ENCODE measurements at regions not wholly inside any gene's neighbourhood (a gene's known extent, or its start where the extent isn't known, plus 50 kb on each side); places are given as distances from the start of the nearest gene placed in this dataset.

GRCh38 chr10:111750165-111750849 is 433.3 kb downstream of the GPAM start:
- DNase-seq: no peak

DNA sequence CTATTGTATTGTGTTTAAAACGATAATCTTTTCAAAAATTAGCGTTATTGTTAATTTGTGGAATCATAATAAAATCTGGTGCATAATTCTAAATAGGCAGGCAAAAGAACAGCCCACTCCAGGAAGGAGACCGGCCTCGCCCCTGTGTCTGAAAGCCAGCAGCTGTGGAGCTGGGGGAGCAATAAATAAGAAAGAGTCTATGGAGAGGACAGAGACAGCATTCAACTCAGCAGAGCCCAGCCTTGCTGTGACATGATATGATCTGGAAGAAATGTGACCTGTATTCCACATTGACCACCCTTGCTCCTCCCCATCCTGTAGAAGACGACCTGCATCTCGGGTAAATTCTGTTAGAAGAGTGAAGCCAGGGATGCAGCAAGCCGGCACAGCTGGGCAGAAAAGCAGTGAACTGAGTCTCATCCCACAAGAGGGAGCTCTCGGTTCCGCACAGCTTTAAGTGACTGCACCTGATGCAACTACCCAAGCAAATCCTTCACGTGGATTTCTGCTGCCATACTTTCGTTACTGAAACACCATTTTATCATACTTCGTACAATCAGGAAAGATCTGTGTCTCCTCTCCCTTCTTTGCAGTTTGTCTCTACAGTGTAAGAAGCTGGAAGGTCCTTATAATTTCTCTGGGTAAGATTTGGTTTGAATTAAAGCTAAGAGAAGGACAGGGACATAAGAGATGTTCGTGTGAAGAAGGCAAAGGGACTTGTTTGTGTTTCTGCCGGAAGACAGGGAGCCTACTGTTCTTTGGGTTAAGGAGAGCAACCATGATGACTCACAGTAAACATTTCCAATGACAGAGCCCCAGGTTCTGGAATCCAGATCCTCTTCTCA is 427.1 kb downstream of the GPAM start:
- DNase-seq: peak; percentile 67

GRCh38 chr10:111758593-111758992 is 425.0 kb downstream of the GPAM start:
- no peak for DNase-seq

DNA sequence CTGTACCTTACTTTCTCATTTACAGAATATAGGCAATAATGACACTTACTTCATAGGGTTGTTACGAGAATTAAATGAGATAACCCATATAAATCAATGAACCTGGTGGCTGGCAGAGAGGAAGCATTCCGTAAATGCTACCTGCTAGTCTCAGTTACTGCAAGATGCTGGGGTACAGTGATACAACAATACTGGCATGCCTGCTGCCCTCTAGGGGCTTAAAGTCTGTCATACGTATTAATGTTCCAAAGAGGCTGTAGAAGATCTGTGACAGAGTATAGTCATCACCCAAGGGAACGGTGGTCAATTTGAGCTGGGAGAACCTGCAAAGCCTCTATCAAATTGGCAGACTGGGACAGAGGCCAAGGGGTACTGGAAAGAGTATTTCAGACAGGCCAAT is 421.5 kb downstream of the GPAM start:
- DNase-seq: no peak

GRCh38 chr10:111765216-111765615 is 418.3 kb downstream of the GPAM start:
- DNase-seq: no peak

GRCh38 chr10:111766464-111766863 is 417.1 kb downstream of the GPAM start:
- DNase-seq: no peak

GRCh38 chr10:111767661-111768060 is 415.9 kb downstream of the GPAM start:
- no peak for DNase-seq

- no peak for DNase-seq
These were observed 409.6 kb downstream of the GPAM start for GRCh38 chr10:111773950-111774349.

- DNase-seq: no peak
These were observed 409.1 kb downstream of the GPAM start for GRCh38 chr10:111774486-111774885.

GRCh38 chr10:111784436-111784835 is 399.1 kb downstream of the GPAM start:
- no peak for DNase-seq

DNA sequence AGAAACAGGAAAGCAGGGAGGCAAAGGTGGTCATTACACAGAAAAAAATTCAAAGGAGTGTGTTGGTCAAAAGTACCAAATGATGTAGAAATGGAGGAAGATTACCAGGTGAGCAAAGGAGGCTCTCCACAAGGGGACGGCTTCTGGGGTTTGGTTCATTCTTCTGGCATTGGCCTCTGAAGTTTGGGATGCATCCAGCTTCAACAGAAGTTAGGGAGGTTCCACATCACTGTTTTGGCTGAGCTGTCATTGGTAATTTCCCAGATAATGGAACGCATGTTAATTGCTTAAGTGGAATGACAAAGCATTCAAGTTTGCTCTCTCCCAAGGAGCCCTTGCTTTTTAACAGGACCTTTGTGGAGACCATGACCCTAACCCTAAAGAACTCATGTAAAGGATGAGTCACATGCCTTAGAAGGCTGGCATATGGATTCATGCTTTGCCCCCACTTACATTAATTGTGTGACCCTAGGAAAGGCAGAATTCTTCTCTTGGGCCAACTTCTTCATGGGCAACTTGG is 398.6 kb downstream of the GPAM start:
- no peak for DNase-seq

- no peak for DNase-seq
These were observed 397.6 kb downstream of the GPAM start for GRCh38 chr10:111785921-111786320.

DNA sequence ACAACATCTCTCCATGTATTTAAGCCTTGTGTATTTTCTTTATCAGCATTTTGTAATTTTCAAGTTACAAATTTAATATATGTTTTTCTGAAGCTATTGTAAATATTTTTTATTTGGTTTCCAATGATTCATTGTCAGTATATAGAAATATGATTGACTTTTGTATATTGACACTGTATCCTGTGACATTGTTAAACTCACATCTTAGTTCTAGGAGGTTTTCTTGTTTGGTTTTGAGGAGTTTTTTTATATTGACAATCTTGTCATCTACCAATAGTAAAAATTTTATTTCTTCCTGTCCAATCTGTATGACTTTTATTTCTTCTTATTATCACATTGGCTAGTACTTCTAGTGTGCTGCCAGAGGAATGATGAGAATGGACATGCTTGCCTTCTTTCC is 393.7 kb downstream of the GPAM start:
- no peak for DNase-seq

DNA sequence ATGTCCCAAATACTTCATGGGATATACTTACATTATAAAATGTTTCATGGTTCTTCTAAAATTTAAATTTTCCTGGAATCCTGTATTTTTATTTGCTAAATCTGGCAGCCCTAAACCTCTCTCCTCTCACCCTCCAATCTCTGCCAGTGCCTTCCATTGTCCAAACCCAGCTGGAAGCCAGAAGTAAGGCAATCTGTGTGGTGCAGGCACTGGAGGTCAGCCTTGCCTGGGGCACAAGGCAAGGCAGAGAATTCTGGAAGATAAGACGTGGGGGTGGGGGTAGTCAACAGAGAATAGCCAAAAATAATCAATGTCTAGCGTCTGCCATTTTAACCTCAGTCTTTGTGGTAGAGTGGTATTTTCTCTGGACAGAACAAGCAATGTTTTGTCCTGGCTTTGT is 381.7 kb downstream of the GPAM start:
- no peak for DNase-seq

GRCh38 chr10:111804781-111805180 is 378.8 kb downstream of the GPAM start:
- no peak for DNase-seq

DNA sequence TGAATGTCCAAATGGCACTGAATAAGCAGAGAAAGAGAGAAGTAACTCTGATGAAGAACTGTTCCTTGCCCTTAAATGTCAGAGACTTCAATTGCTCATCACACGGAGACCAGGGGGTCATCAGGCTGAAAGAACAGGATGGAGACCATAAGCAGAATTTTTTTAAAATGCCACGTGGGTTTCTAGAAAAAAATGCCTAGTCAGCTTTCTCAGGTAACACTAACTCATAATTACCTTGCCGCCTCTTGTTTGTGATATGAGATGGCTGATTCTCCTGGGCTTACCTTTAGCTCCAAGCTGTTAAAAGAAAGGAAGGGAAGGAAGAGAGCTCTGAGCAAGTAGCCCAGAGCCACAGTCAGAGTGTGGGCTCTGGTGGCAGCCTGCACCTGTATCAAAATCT is 372.0 kb downstream of the GPAM start:
- DNase-seq: no peak

DNA sequence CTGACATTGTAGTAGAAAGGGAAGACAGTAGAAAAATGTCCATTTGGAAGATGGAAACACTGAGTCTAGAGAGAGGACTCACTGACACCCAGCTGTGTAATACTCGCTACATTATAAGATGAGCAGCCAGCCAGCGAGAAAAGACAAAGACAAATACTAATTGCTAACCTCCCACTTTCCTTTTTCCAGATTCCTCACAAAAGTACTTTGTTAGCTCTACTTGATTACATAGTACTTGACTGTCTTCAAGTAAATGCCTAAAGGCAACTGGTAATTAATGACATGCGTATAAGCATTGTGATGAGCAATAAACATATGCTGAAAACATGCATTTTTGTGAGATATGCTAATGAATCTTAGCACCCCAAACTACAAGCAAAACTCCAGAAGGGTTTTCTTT is 363.1 kb downstream of the GPAM start:
- DNase-seq: no peak

DNA sequence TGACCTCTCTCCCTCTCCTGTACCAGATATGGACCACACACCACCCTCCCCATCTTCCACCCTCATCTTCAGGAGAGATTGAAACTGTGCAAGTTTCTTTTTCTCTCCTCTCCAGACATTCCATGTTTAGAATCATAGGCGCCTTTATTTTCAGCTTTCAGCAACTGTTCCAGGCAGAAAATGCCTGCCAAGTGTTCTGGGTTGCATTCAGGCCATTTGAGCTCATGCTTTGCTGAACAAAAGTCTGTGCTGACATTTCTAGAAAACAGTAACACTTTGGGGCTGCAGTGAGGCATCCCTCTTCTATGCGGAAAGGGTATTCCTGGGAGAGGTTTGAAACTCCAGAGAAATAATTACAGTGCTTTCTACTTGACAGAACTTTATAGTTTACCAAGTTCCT is 361.7 kb downstream of the GPAM start:
- no peak for DNase-seq

DNA sequence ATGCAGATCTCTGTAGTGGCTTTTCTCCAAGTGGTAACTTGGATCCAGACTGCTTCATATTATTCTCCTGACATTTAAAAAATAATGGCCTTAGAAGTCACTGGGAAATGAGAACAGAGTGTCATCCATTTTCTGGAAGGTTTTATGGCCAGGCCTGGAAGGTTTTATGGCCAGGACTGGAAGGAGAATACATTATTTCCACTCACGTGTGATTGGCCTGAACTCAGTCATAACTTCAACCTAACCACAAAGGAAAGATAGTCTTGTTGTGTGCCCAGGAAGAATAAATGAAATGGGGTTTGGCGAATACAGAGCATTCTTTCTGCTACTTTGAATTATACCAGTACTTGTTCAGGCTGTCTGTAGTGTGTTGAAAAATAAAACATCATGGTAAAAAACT is 360.9 kb downstream of the GPAM start:
- no peak for DNase-seq

- no peak for DNase-seq
These were observed 359.4 kb downstream of the GPAM start for GRCh38 chr10:111824128-111824527.

DNA sequence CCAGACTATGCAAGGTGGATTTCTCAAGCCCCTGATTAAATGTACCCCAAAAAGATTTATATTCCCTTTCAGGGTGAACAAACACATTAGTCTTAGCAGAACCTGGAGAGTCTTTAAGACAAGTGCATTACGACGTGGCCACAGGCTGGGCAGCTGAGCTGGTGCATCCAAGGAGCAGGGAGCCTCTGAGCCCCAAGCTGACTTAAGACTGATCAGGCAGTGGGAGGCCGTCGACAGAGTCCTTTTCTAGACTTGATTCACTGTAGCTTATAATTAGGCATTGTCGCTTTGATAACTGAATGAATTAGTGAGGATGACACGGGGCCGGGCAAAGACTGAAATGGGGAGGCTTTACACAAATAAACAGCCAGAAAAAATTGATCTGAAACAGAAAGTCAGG is 353.2 kb downstream of the GPAM start:
- peak; percentile 45 for DNase-seq

DNA sequence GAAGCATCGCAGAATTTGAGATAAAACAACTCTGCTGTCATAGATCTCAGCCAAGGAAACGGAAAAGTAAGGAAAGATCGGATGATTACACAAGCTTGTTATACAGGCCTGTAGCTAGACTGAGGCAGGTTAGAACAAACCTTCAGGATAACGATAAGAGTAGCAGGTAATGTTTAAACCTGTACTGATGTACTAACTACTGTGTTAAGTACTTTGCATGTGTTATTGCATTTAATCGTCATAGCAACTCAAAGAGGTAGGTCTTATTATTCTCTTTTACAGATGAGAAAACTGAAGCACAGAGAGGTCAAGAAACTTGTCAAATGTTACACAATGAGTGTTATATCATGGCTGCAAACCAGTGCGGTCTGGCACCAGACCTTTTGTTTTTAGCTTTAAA is 352.5 kb downstream of the GPAM start:
- DNase-seq: no peak

GRCh38 chr10:111833251-111833650 is 350.3 kb downstream of the GPAM start:
- DNase-seq: no peak

- DNase-seq: no peak
These were observed 348.0 kb downstream of the GPAM start for GRCh38 chr10:111835574-111835973.
